ENCODE measurements at regions not wholly inside any gene's neighbourhood (a gene's known extent, or its start where the extent isn't known, plus 50 kb on each side); places are given as distances from the start of the nearest gene placed in this dataset.

DNA sequence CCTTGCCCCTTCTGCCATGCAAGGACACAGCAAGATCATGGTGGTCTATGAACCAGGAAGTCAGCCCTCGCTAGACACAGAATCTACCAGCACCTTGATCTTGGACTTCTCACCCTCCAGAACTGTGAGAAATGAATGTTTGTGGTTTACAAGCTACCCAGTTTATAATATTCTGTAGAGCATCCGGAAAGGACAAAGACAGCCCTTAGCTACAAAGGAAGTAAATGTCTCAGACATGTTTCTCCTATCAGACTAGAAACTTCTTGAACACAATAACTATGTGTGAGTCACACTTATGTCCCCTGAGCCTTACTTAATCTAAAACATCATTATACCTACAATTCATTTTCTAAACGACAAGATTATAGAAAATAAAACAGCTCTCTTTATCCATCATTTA, 176.7 kb downstream of the KLHL28 start:
- Histone ChIP-seq H3K27me3 (no peaks in the 10 kb centered on the region), H3K9me3 (no peaks in the 10 kb centered on the region), H3K36me3 (no peaks in the 10 kb centered on the region), H3K4me3 (no peak overlapping the region), H3K4me1 (no peaks in the 10 kb centered on the region), H3K27ac (no peak overlapping the region)
- ATAC-seq (no peak), DNase-seq (no peak)
- intact Hi-C loops (cut with DNase I) = no loop called here
- TF ChIP-seq, protein P1, sequence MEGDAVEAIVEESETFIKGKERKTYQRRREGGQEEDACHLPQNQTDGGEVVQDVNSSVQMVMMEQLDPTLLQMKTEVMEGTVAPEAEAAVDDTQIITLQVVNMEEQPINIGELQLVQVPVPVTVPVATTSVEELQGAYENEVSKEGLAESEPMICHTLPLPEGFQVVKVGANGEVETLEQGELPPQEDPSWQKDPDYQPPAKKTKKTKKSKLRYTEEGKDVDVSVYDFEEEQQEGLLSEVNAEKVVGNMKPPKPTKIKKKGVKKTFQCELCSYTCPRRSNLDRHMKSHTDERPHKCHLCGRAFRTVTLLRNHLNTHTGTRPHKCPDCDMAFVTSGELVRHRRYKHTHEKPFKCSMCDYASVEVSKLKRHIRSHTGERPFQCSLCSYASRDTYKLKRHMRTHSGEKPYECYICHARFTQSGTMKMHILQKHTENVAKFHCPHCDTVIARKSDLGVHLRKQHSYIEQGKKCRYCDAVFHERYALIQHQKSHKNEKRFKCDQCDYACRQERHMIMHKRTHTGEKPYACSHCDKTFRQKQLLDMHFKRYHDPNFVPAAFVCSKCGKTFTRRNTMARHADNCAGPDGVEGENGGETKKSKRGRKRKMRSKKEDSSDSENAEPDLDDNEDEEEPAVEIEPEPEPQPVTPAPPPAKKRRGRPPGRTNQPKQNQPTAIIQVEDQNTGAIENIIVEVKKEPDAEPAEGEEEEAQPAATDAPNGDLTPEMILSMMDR (IDR thresholded peaks at IDR 0.05) = no peak

DNA sequence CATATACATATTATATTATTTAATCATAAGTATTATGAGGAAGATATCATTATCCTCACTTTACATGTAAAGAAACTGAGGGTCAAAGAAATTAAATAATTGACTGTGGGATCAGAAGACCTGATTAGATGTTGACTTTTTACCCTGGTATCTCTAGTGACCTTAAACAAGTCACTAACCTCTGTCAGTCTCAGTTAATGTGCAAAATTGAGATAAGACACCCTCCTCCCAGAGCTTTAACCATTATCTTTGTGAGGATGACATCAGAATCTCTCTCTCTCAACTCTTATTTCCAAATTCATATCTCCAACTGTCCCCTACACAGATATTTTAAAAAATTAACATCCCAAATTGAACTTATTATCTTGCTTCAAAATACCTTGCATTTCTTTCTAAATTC, 177.8 kb downstream of the KLHL28 start:
- no peak overlapping the region for H3K4me3 ChIP-seq
- TF ChIP-seq, protein P1 (IDR thresholded peaks at IDR 0.05) = no peak
- H3K27me3 ChIP-seq = no peaks in the 10 kb centered on the region
- H3K36me3 ChIP-seq = no peaks in the 10 kb centered on the region
- ATAC-seq (no peak), DNase-seq (no peak)
- H3K27ac ChIP-seq = no peak overlapping the region
- intact Hi-C loops (cut with DNase I) = no loop called here
- H3K4me1 ChIP-seq = no peaks in the 10 kb centered on the region
- H3K9me3 ChIP-seq = no peaks in the 10 kb centered on the region

DNA sequence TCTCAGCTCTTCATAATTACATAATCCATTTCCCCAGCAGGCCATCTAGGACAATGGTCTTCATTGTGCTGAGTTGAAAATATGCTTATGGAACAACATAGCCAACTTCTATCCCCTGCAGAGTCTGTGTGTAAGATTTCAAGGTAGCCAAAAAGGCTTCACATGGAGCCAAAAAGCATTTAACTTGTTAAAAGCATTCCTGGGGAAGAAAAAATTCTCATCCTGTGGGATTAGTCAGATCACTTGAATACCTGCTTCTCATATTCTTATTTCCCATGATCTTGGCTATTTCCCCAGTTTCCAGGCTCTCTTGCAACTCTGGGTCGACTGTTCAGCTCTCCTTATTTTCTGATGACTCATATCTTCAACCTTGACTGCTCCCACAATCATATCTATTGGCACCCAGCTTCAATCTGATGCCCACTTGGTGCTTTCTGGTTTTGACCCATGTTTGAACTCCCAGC, 178.9 kb downstream of the KLHL28 start:
- Histone ChIP-seq H3K27ac (no peak overlapping the region), H3K4me1 (no peaks in the 10 kb centered on the region), H3K9me3 (no peaks in the 10 kb centered on the region), H3K27me3 (no peaks in the 10 kb centered on the region), H3K4me3 (no peak overlapping the region), H3K36me3 (no peaks in the 10 kb centered on the region)
- TF ChIP-seq, protein P1 (IDR thresholded peaks at IDR 0.05) = no peak
- DNase-seq = no peak
- intact Hi-C loops (cut with DNase I) = no loop called here
- no peak for ATAC-seq

DNA sequence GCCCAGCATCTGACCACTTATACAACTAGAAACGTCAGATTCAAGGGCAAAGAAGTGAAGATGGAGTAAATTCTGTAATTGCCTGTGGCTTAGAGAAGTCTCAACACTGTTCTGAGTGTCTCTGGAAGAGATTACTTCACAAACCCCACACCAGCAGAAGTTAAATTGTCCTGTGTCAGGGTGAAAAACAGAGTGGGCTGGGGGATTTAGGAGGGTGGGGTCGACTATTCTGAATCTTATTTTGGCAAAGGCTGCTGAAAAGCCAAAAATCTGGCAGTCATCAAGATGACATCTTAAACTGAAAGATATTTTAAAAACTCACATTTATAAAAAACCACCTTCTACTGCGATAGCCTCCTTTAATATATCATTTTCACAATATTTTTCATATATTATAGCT, 180.8 kb downstream of the KLHL28 start:
- no peak for DNase-seq
- Histone ChIP-seq H3K27me3 (no peaks in the 10 kb centered on the region), H3K27ac (no peak overlapping the region), H3K36me3 (no peaks in the 10 kb centered on the region), H3K4me1 (no peaks in the 10 kb centered on the region), H3K4me3 (no peak overlapping the region), H3K9me3 (no peaks in the 10 kb centered on the region)
- no peak for ATAC-seq
- TF ChIP-seq, protein P1 (IDR thresholded peaks at IDR 0.05) = no peak
- intact Hi-C loops (cut with DNase I) = no loop called here

DNA sequence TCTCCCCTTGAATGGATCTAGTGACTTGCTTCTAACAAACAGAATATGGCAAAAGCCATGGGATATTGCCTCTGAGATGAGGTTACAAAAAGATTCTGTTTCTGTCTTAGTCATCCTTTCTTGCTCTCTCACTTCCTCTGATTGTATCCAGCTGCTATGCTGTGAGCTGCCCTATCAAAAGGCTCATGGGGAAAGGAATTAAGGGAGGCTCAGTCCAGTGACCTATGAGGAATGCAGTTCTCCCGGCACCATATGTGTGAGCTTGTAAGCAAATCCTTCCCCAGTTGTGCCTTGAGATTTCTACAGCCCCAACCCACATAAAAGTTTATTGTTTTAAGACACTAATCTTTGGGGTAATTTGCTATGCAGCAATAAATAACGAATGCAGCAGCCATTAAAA, 183.1 kb downstream of the KLHL28 start:
- H3K4me3 ChIP-seq = no peak overlapping the region
- ATAC-seq (no peak), DNase-seq (no peak)
- no peaks in the 10 kb centered on the region for H3K27me3 ChIP-seq
- H3K36me3 ChIP-seq = no peaks in the 10 kb centered on the region
- no peaks in the 10 kb centered on the region for H3K9me3 ChIP-seq
- intact Hi-C loops (cut with DNase I) = no loop called here
- no peaks in the 10 kb centered on the region for H3K4me1 ChIP-seq
- no peak overlapping the region for H3K27ac ChIP-seq
- TF ChIP-seq, protein P1 (IDR thresholded peaks at IDR 0.05) = no peak

DNA sequence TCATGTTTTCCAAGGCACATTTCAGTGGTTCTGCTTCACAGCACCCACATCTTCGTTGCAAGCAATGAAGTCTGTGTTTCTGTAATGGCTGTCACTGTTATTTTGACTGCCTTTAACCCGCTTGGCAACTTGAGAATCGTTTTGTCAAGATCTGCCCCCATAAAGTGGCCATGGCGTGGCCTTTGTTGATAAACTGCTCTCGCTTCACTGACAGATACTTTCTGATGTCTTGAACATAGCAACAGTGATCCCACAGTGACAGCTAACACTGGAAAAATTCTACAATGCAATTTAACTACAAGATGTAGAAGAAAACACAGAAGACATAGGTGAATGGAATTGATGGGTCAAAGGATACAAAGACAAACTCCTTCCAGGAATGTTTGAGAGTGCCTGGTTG, 184.2 kb downstream of the KLHL28 start:
- TF ChIP-seq, protein P1 (IDR thresholded peaks at IDR 0.05) = no peak
- intact Hi-C loops (cut with DNase I) = no loop called here
- no peaks in the 10 kb centered on the region for H3K9me3 ChIP-seq
- ATAC-seq = no peak
- no peaks in the 10 kb centered on the region for H3K36me3 ChIP-seq
- no peak overlapping the region for H3K27ac ChIP-seq
- H3K27me3 ChIP-seq = no peaks in the 10 kb centered on the region
- no peak for DNase-seq
- H3K4me3 ChIP-seq = no peak overlapping the region
- no peaks in the 10 kb centered on the region for H3K4me1 ChIP-seq

Data from upper lobe of right lung (tissue), 1 donor.